HUES48 (cell line): ENCODE measurements at regions not wholly inside any gene's neighbourhood (a gene's known extent, or its start where the extent isn't known, plus 50 kb on each side); places are given as distances from the start of the nearest gene placed in this dataset.
"Not testable (repeated sequence)": the region's sequence is repeated elsewhere in the genome, so short reads cannot be mapped to it uniquely, and the experiment has no call there.

Source experiments
- H3K27ac ChIP-seq: one replicate; pipeline ENCODE4 v1.7.0; 2013; ENCODE audit warnings: low read depth, low read length, inconsistent platforms
- H3K27me3 ChIP-seq: 2 replicates; pipeline ENCODE4 v1.6.1; 2013; ENCODE audit warnings: mild to moderate bottlenecking, low read length; ENCODE audit not compliant: control insufficient read depth, insufficient read depth
- H3K36me3 ChIP-seq: 2 replicates; pipeline ENCODE4 v1.6.1; 2013; ENCODE audit warnings: low read length; ENCODE audit not compliant: control insufficient read depth, insufficient read depth
- H3K4me1 ChIP-seq: 2 replicates; pipeline ENCODE4 v1.6.1; 2013; ENCODE audit warnings: mild to moderate bottlenecking, low read length; ENCODE audit not compliant: control insufficient read depth, insufficient read depth
- H3K4me3 ChIP-seq: 2 replicates; pipeline ENCODE4 v1.5.1; 2013; ENCODE audit warnings: mild to moderate bottlenecking, low read depth, low read length
- H3K9ac ChIP-seq: 2 replicates; pipeline ENCODE4 v1.6.1; 2013; ENCODE audit warnings: mild to moderate bottlenecking, low read depth, low read length, moderate library complexity
- H3K9me3 ChIP-seq: 2 replicates; pipeline ENCODE4 v1.6.1; 2013; ENCODE audit warnings: low read length; ENCODE audit not compliant: control insufficient read depth, insufficient read depth

DNA sequence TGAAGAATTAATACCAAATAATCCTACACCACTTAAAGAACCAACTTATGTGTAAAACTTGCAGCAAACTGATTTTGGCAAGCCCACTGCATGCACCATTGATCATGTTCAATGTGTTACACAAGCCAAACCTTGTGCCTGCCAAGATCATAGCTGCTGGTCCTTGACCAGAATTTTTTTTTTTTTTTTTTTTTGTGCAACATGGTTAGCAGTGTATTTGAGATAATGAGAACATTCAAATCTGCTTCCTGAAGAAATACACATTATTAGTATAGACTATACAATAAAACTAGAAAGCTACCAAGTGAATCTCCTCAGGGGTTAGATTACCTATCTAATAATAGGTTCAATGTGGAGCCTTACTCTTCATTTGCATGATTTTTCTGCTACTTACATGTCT lies 421.0 kb downstream of the MRPL39 start:
- H3K27me3 ChIP-seq: no peaks in the 10 kb centered on the region
- no peaks in the 10 kb centered on the region for H3K9me3 ChIP-seq
- H3K4me1 ChIP-seq: no peaks in the 10 kb centered on the region
- H3K27ac ChIP-seq: no peak overlapping the region
- no peak overlapping the region for H3K9ac ChIP-seq
- H3K4me3 ChIP-seq: no peak overlapping the region
- H3K36me3 ChIP-seq: no peaks in the 10 kb centered on the region

DNA sequence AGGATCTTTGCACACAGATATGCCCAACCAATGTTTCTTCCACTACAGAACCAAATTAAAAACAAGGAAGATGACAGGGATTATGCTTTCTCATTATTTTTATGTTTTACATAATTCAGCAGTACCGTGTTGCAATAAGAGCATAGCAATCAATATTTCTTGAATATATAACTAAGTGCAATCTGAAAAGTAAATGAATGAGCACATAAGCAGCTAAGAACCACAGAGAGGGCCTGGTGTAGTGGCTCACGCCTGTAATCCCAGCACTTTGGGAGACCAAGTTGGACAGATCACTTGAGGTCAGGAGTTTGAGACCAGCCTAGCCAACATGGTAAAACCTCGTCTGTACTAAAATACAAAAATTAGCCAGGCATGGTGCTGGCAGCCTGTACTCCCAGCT lies 423.7 kb downstream of the MRPL39 start:
- no peak overlapping the region for H3K4me3 ChIP-seq
- H3K4me1 ChIP-seq: no peaks in the 10 kb centered on the region
- H3K9ac ChIP-seq: no peak overlapping the region
- H3K36me3 ChIP-seq: no peaks in the 10 kb centered on the region
- H3K27me3 ChIP-seq: no peaks in the 10 kb centered on the region
- no peak overlapping the region for H3K27ac ChIP-seq
- no peaks in the 10 kb centered on the region for H3K9me3 ChIP-seq

DNA sequence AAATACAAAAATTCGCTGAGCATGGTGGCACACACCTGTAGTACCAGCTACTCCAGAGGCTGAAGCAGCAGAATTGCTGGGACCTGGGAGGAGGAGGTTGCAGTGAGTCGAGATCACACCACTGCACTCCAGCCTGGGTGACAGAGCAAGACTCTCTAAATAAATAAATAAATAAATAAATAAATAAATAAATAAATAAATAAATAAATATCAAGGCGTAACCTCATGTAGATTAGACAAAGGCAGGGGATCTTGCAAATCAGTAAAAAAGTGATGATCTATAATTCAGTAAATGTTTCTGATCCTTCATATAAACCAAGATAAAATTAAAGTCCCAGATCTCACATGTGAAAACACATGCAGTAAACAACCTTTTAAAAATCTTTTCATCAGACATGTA lies 425.6 kb downstream of the MRPL39 start:
- not testable (repeated sequence) for H3K4me1 ChIP-seq, H3K36me3 ChIP-seq, H3K9ac ChIP-seq, H3K9me3 ChIP-seq, H3K27ac ChIP-seq, H3K27me3 ChIP-seq, H3K4me3 ChIP-seq

DNA sequence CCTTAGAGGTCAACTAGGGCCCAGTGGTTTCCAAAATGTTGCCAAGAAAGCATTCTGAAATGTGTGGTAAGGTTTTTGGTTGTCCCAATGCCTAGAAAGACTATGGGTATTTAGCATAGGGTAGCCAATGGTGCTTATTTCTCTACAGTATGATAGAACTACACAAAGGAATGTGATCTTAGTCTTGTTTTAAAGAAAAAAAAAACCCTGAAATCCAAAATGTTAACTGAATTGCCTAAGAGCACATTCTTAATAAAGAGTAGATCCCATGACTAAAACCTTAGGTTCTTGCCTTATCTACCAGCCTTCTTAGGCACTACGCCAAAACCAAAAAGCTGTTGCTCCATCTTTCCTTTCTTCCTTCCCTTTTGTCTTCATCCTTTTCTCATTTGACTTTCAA lies 428.2 kb downstream of the MRPL39 start:
- H3K27me3 ChIP-seq: no peaks in the 10 kb centered on the region
- H3K4me1 ChIP-seq: peaks cover 10% of the 10 kb centered on the region
- no peak overlapping the region for H3K9ac ChIP-seq
- no peak overlapping the region for H3K27ac ChIP-seq
- H3K9me3 ChIP-seq: no peaks in the 10 kb centered on the region
- H3K36me3 ChIP-seq: no peaks in the 10 kb centered on the region
- H3K4me3 ChIP-seq: no peak overlapping the region

DNA sequence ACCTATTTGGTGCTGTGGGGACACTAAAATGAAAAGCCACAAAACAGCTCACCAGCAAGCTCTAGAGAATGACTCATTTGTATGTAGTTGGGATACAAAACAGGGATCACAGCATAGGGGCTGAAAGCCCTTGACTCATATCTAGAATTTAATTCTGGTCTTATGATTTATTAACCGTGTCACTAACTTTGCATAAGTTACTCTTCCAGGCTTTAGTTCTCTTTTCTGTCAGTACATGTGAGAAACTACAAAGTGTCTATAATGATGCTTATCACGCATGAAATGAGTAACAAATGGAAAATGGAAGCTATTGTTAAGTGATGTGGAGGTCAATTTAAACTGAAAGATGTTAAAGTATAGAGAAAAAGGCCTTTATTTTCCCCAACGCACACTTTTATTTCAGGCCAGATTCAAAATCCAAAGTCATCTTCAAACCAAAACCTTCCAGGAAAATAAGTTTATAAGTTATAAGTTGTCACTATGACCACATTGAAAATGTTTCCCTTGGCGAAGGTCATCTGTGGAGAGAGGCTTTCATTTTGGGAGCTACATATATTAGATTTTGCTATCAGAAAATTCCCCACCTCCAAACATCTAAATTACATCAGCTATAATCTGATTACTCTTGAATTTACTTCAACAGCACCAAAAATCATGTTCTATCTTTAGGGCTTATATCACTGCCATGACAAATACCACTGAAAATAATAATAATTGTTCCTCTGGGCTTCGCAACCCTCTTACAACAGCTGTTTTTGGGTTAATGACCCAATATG lies 430.5 kb downstream of the MRPL39 start:
- Histone ChIP-seq H3K9ac (no peak overlapping the region), H3K4me1 (peaks cover 10% of the 10 kb centered on the region), H3K36me3 (no peaks in the 10 kb centered on the region), H3K27me3 (no peaks in the 10 kb centered on the region), H3K9me3 (no peaks in the 10 kb centered on the region), H3K4me3 (no peak overlapping the region), H3K27ac (no peak overlapping the region)

DNA sequence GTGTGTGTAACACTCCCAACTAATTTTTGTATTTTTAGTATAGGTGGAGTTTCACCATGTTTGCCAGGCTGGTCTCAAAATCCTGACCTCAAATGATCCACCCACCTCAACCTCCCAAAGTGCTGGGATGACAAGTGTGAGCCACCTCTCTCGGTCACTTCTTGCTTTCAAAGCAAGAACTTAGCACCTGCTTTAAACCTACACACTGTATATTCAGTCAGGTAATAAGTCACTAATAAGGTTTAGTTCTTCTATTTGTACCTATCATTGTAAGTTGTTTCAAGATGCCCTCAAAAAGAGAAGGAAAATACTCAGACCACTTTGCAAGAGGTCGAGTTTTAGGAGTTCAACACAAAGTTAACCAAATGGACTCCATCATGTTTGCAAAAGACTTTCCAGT lies 431.3 kb downstream of the MRPL39 start:
- Histone ChIP-seq H3K27ac (no peak overlapping the region), H3K4me1 (peaks cover 10% of the 10 kb centered on the region), H3K36me3 (no peaks in the 10 kb centered on the region), H3K9ac (no peak overlapping the region), H3K9me3 (no peaks in the 10 kb centered on the region; the same call in 1 of the 2 replicates), H3K27me3 (no peaks in the 10 kb centered on the region), H3K4me3 (no peak overlapping the region)

DNA sequence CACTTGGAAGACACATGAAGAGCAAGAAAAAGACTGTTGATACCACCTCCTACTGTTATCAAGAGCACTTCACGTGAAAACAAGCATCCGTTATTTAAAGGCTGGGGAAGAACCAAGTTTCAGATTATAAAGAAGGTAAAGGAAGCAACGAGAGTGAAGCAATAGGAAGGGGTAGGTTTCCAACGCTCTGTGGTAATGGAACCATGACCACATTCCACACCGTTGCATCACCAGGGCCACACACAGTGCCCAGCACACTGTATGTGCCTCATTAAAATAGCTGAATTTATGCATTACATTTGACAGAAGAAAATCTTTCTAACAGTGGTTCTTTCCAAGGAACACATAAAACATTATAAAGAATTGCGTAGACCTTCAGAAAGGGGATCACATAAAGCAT lies 435.8 kb downstream of the MRPL39 start:
- Histone ChIP-seq H3K9ac (no peak overlapping the region), H3K9me3 (peaks cover 12% of the 10 kb centered on the region), H3K27me3 (no peaks in the 10 kb centered on the region), H3K36me3 (no peaks in the 10 kb centered on the region), H3K4me1 (peaks cover 10% of the 10 kb centered on the region), H3K4me3 (no peak overlapping the region), H3K27ac (no peak overlapping the region)

DNA sequence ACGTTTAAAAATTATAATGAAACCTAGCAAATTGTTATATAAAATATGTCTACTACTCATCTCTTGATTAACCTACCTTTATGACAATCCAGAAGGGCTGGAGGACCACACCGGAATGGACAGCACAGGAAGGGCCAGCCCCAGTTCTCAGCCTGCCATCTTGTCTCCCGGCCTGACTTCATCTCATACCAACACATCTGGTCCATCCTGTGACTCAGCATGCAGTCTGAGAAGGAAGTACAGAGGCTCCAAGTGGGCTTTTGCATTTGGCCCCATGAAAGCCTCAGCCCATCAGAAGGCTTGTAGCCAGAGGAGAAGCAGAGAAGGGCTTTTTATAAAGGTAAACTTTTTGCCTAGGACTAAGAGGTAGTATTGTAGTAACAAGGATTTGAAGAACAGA lies 436.6 kb downstream of the MRPL39 start:
- Histone ChIP-seq H3K27me3 (no peaks in the 10 kb centered on the region), H3K9ac (no peak overlapping the region), H3K4me1 (peaks cover 8% of the 10 kb centered on the region), H3K4me3 (no peak overlapping the region), H3K9me3 (peaks cover 17% of the 10 kb centered on the region), H3K36me3 (no peaks in the 10 kb centered on the region), H3K27ac (no peak overlapping the region)

DNA sequence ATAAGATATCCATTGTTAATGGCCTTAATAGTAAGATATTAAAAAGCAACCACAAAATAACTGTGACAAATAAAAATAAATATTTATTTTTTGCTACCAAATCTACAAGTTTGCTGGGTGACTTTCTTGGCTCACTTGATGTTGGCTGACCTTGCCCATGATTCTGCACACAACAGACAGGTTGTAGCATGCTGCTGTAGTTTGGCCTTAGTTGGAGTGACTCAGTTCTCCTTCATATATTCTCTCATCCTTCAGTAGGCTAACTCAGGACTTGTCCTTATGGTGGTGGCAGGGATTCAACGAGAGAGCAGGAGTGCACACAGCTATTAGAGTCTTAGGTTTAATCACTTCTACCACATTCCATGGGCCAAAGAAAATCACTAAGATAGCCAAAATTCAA lies 437.9 kb downstream of the MRPL39 start:
- no peaks in the 10 kb centered on the region for H3K27me3 ChIP-seq
- H3K4me1 ChIP-seq: no peaks in the 10 kb centered on the region
- H3K9ac ChIP-seq: no peak overlapping the region
- H3K9me3 ChIP-seq: peaks cover 17% of the 10 kb centered on the region
- H3K4me3 ChIP-seq: no peak overlapping the region
- H3K27ac ChIP-seq: no peak overlapping the region
- H3K36me3 ChIP-seq: no peaks in the 10 kb centered on the region

DNA sequence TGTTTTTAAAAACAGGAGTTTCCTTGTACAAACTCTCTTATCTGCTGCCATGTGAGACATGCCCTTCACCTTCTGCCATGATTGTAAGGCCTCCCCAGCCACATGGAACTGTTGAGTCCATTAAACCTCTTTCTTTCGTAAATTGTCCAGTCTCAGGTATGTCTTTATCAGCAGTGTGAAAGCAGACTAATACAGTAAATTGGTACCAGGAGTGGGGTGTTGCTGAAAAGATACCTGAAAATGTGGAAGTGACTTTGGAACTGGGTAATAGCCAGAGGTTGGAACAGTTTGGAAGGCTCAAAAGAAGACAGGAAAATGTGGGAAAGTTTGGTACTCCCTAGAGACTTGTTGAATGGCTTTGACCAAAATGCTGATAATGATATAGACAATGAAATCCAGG lies 440.4 kb downstream of the MRPL39 start:
- H3K27ac ChIP-seq, H3K36me3 ChIP-seq, H3K27me3 ChIP-seq, H3K9ac ChIP-seq, H3K4me1 ChIP-seq, H3K4me3 ChIP-seq: not testable (repeated sequence)
- peaks cover 17% of the 10 kb centered on the region for H3K9me3 ChIP-seq

DNA sequence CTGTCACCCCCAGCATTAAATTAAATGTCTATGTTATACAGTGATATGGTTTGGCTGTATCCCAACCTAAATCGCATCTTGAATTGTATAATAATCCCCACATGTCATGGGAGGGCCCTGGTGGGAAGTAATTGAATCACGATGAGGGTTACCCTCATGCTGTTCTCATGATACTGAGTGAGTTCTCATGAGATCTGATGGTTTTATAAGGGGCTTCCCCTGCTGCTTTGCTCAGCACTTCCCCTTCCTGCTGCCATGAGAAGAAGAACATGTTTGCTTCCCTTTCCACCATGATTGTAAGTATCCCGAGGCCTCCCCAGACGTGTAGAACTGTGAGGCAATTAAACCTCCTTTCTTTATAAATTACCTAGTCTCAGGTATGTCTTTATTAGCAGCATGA lies 445.7 kb downstream of the MRPL39 start:
- Histone ChIP-seq H3K27me3 (no peaks in the 10 kb centered on the region), H3K9ac (no peak overlapping the region), H3K4me3 (no peak overlapping the region), H3K36me3 (no peaks in the 10 kb centered on the region), H3K4me1 (no peaks in the 10 kb centered on the region), H3K27ac (no peak overlapping the region), H3K9me3 (0 out of 2 replicates have a peak, but pooled peaks cover 5% of the 10 kb centered on the region)
